H1 (cell line): ENCODE measurements at regions not wholly inside any gene's neighbourhood (a gene's known extent, or its start where the extent isn't known, plus 50 kb on each side); places are given as distances from the start of the nearest gene placed in this dataset.

Source experiments
- CTCF ChIA-PET: fragments of 300-600 bp; sonication (Branson Sonifier 250); formaldehyde crosslinking; loops from one replicate; lab custom pipeline; 2021; ENCODE audit not compliant: partially characterized antibody; lab: Charles Lee
- POLR2A ChIA-PET: fragments of 300-600 bp; sonication (Branson Sonifier 250); formaldehyde crosslinking; loops from one replicate; lab custom pipeline; 2021; ENCODE audit warnings: inconsistent platforms; ENCODE audit not compliant: partially characterized antibody; lab: Charles Lee
- DNase-seq, 2 experiments: peaks; one replicate each; pipeline versions ENCODE4 v3.0.0 to v3.0.0-alpha.2; 2010 to 2022; ENCODE audit warnings: low spot score in 2 of 2, low read depth in 1 of 2, mixed read lengths in 1 of 2
- FAIRE-seq: peaks from 2 replicates; lab custom pipeline; 2011; peaks lifted over from hg19 to GRCh38; lab: Jason Lieb, UNC
- H2AFZ ChIP-seq: 2 replicates; pipeline ENCODE4 v1.8.1; 2012; ENCODE audit warnings: low read length, inconsistent platforms
- H2AK5ac ChIP-seq: 2 replicates; pipeline ENCODE4 v1.6.1; 2013; ENCODE audit warnings: low read depth, low read length
- H2BK120ac ChIP-seq: replicated peaks from 2 replicates; pipeline ENCODE3; 2013; ENCODE audit warnings: low read depth, low read length, inconsistent platforms
- H2BK12ac ChIP-seq: 2 replicates; pipeline ENCODE4 v1.6.1; 2013; ENCODE audit warnings: low read depth, low read length
- H2BK15ac ChIP-seq: 2 replicates; pipeline ENCODE4 v1.6.1; 2013; ENCODE audit warnings: low read length
- H2BK20ac ChIP-seq: 2 replicates; pipeline ENCODE4 v1.6.1; 2013; ENCODE audit warnings: low read length
- H2BK5ac ChIP-seq: 2 replicates; pipeline ENCODE4 v1.6.1; 2013; ENCODE audit warnings: low read depth, low read length
- H3K14ac ChIP-seq: 2 replicates; pipeline ENCODE4 v1.6.1; 2013; ENCODE audit warnings: inconsistent platforms; ENCODE audit not compliant: insufficient read length
- H3K18ac ChIP-seq: 2 replicates; pipeline ENCODE4 v1.6.1; 2013; ENCODE audit warnings: low read length; ENCODE audit errors: extremely low read depth
- H3K23ac ChIP-seq: 2 replicates; pipeline ENCODE4 v1.6.1; 2013; ENCODE audit warnings: inconsistent platforms; ENCODE audit not compliant: insufficient read length
- H3K23me2 ChIP-seq: 2 replicates; pipeline ENCODE4 v1.6.1; 2013; ENCODE audit warnings: low read depth, low read length
- H3K27ac ChIP-seq: 2 replicates; pipeline ENCODE4 v1.6.1; 2011; ENCODE audit warnings: low read depth, low read length, inconsistent platforms
- H3K27me3 ChIP-seq, 4 experiments: replicated peaks in 1 of 4; 1 replicate in 1 of 4; 2 replicates in 3 of 4; pipeline versions ENCODE4 v1.6.1 to v1.8.1; 2011 to 2013; ENCODE audit warnings: low read length in 3 of 4, mild to moderate bottlenecking in 3 of 4, inconsistent platforms in 2 of 4, mixed read lengths in 2 of 4, moderate library complexity in 1 of 4; ENCODE audit not compliant: control insufficient read depth in 3 of 4, insufficient read depth in 3 of 4; ENCODE audit errors: extremely low read depth in 1 of 4
- H3K36me3 ChIP-seq, 4 experiments: 2 replicates each; pipeline versions ENCODE4 v1.6.1 to v1.8.1; 2011 to 2013; ENCODE audit warnings: mild to moderate bottlenecking in 4 of 4, low read length in 3 of 4, moderate library complexity in 2 of 4, control low read depth in 1 of 4, inconsistent platforms in 1 of 4; ENCODE audit not compliant: insufficient read depth in 4 of 4, control insufficient read depth in 2 of 4
- H3K4ac ChIP-seq: replicated peaks from 2 replicates; pipeline ENCODE3; 2013; ENCODE audit warnings: low read length, low read depth, mixed read lengths, inconsistent platforms; ENCODE audit not compliant: insufficient read length
- H3K4me1 ChIP-seq, 4 experiments: replicated peaks in 1 of 4; 1 replicate in 1 of 4; 2 replicates in 3 of 4; pipeline versions ENCODE4 v1.6.1 to v1.8.1; 2011 to 2013; ENCODE audit warnings: low read length in 3 of 4, inconsistent platforms in 2 of 4, mixed read lengths in 1 of 4; ENCODE audit not compliant: insufficient read depth in 4 of 4, control insufficient read depth in 3 of 4
- H3K4me2 ChIP-seq, 2 experiments: 2 replicates each; pipeline versions ENCODE4 v1.6.1 to v1.8.1; 2011 to 2013; ENCODE audit warnings: low read depth in 2 of 2, low read length in 2 of 2, control low read depth in 1 of 2, inconsistent platforms in 1 of 2, mild to moderate bottlenecking in 1 of 2; ENCODE audit not compliant: insufficient read depth in 1 of 2
- H3K4me3 ChIP-seq, 4 experiments: fragments of 200-600, 300-600 bp in 1 of 4; sonication (generic), shearing (Covaris generic), sonication (Bioruptor Twin) in 1 of 4; 2 replicates each; pipeline versions ENCODE4 v1.5.1 to v1.8.1; 2011 to 2016; ENCODE audit warnings: low read length in 4 of 4, low read depth in 3 of 4, control low read depth in 2 of 4, inconsistent platforms in 2 of 4, mild to moderate bottlenecking in 2 of 4, mixed read lengths in 1 of 4, moderate library complexity in 1 of 4; ENCODE audit not compliant: insufficient read depth in 2 of 4; ENCODE audit errors: extremely low read depth in 1 of 4
- H3K56ac ChIP-seq: replicated peaks from 2 replicates; pipeline ENCODE3; 2013; ENCODE audit warnings: low read depth, mild to moderate bottlenecking, mixed read lengths, low read length, inconsistent platforms; ENCODE audit not compliant: insufficient read length
- H3K79me1 ChIP-seq: 2 replicates; pipeline ENCODE4 v1.6.1; 2013; ENCODE audit warnings: low read depth, low read length, control low read depth
- H3K79me2 ChIP-seq, 2 experiments: 2 replicates each; pipeline versions ENCODE4 v1.6.1 to v1.8.1; 2012 to 2013; ENCODE audit warnings: low read length in 2 of 2, mild to moderate bottlenecking in 2 of 2, inconsistent platforms in 1 of 2; ENCODE audit not compliant: insufficient read depth in 2 of 2, control insufficient read depth in 1 of 2
- H3K9ac ChIP-seq, 4 experiments: replicated peaks in 1 of 4; 1 replicate in 1 of 4; 2 replicates in 3 of 4; pipeline versions ENCODE4 v1.6.1 to v1.8.1; 2011 to 2013; ENCODE audit warnings: low read depth in 3 of 4, low read length in 3 of 4, control low read depth in 2 of 4, mild to moderate bottlenecking in 2 of 4, moderate library complexity in 2 of 4, inconsistent platforms in 1 of 4; ENCODE audit errors: extremely low read depth in 1 of 4
- H3K9me3 ChIP-seq, 2 experiments: 2 replicates each; pipeline versions ENCODE4 v1.6.1 to v1.8.1; 2012 to 2013; ENCODE audit warnings: mild to moderate bottlenecking in 2 of 2, moderate library complexity in 2 of 2, control low read depth in 1 of 2, inconsistent platforms in 1 of 2, low read depth in 1 of 2, low read length in 1 of 2, mixed read lengths in 1 of 2; ENCODE audit not compliant: insufficient read depth in 2 of 2
- H4K20me1 ChIP-seq, 2 experiments: replicated peaks in 1 of 2; 2 replicates each; pipeline versions ENCODE3 to v1.8.1; 2011 to 2013; ENCODE audit warnings: inconsistent platforms in 2 of 2, low read length in 2 of 2, mild to moderate bottlenecking in 1 of 2; ENCODE audit not compliant: insufficient read depth in 2 of 2, control insufficient read depth in 1 of 2
- H4K5ac ChIP-seq: 2 replicates; pipeline ENCODE4 v1.6.1; 2013; ENCODE audit warnings: low read length, low read depth, mixed read lengths, inconsistent platforms; ENCODE audit not compliant: insufficient read length
- H4K8ac ChIP-seq: 2 replicates; pipeline ENCODE4 v1.8.0; 2013; ENCODE audit warnings: mild to moderate bottlenecking, moderate library complexity, low read length, inconsistent platforms; ENCODE audit not compliant: insufficient read depth; ENCODE audit errors: extremely low read depth
- H4K91ac ChIP-seq: replicated peaks from 2 replicates; pipeline ENCODE3; 2013; ENCODE audit warnings: low read length, mixed read lengths, inconsistent platforms; ENCODE audit not compliant: insufficient read length
- CBX8 ChIP-seq: fragments of 300-800, 300-1000 bp; sonication (generic); IDR thresholded peaks from 2 replicates; pipeline ENCODE4 v1.7.1; 2016; ENCODE audit warnings: low read depth, low read length, borderline replicate concordance
- CREB1 ChIP-seq: IDR thresholded peaks from 2 replicates; pipeline ENCODE4 v1.6.1; 2012; ENCODE audit warnings: inconsistent platforms
- EZH2 ChIP-seq: fragments of 200-600 bp; sonication (generic); IDR thresholded peaks from 2 replicates; pipeline ENCODE4 v1.7.1; 2012; ENCODE audit warnings: low read depth, mild to moderate bottlenecking, moderate library complexity, low read length, inconsistent platforms; ENCODE audit not compliant: severe bottlenecking
- KDM4A ChIP-seq: IDR thresholded peaks from one replicate; pipeline ENCODE4 v1.7.1; 2012; ENCODE audit warnings: low read depth, mild to moderate bottlenecking, moderate library complexity, low read length, inconsistent platforms; ENCODE audit not compliant: severe bottlenecking
- RXRA ChIP-seq: IDR thresholded peaks from 2 replicates; pipeline ENCODE4 v1.6.1; 2011; ENCODE audit warnings: low read depth, mild to moderate bottlenecking, low read length, moderate library complexity; ENCODE audit not compliant: insufficient read depth
- SIRT6 ChIP-seq: IDR thresholded peaks from one replicate; pipeline ENCODE4 v1.7.1; 2012; ENCODE audit warnings: low read length, inconsistent platforms
- TBP ChIP-seq: IDR thresholded peaks from 2 replicates; pipeline ENCODE4 v1.6.1; 2011; ENCODE audit warnings: low read depth, low read length, improper control_type of control experiment
- WGBS, 2 experiments: shearing (Covaris generic) in 1 of 2; methylation state at CpG; one replicate each; pipeline versions ENCODE4 v1.1.6 to v1.1.7; 2013 to 2015; ENCODE audit warnings: low lambda C conversion rate in 2 of 2, mixed read lengths in 2 of 2, inconsistent platforms in 1 of 2, low coverage in 1 of 2, missing lambda C conversion rate in 1 of 2; ENCODE audit not compliant: insufficient replicate concordance in 2 of 2, insufficient coverage in 1 of 2, insufficient read length in 1 of 2; ENCODE audit errors: extremely low coverage in 1 of 2, missing lambda C conversion rate in 1 of 2; 5-methylcytosine and 5-hydroxymethylcytosine counted together
- TF ChIP-seq, protein P1 (sequence below): IDR thresholded peaks from 2 replicates; pipeline ENCODE4 v1.6.1; 2012; ENCODE audit warnings: inconsistent platforms
- TF ChIP-seq, protein P2 (sequence below): IDR thresholded peaks from 2 replicates; pipeline ENCODE4 v1.6.1; 2012; ENCODE audit warnings: inconsistent platforms

DNA sequence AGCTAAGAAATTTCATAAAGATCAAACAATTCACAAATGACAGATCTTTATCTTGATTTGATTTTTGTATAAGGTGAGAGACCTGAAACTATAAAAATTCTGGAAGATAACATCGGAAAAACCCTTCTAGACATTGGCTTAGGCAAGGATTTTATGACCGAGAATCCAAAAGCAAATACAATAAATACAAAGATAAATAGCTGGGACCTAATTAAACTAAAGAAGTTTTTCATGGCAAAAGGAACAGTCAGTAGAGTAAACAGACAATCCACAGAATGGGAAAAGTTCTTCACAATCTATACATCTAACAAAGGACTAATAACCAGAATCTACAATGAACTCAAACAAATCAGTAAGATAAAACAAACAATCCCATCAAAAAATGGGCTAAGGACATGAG lies 116.9 kb upstream of the BCHE start:
- Histone ChIP-seq H3K14ac (no peak overlapping the region), H3K4me2 (no peak overlapping the region), H3K9me3 (no peaks in the 10 kb centered on the region), H3K36me3 (no peaks in the 10 kb centered on the region), H3K27me3 (no peaks in the 10 kb centered on the region), H4K20me1 (no peaks in the 10 kb centered on the region), H2BK12ac (no peak overlapping the region), H4K91ac (no peak overlapping the region), H3K79me1 (no peaks in the 10 kb centered on the region), H3K9ac (no peak overlapping the region), H3K4me3 (no peak overlapping the region), H3K4ac (no peak overlapping the region), H3K79me2 (no peaks in the 10 kb centered on the region), H3K23me2 (no peaks in the 10 kb centered on the region), H4K8ac (no peak overlapping the region), H2BK20ac (no peak overlapping the region), H2AFZ (no peak overlapping the region), H4K5ac (no peak overlapping the region), H3K23ac (no peak overlapping the region), H2AK5ac (no peak overlapping the region), H2BK5ac (no peak overlapping the region), H3K27ac (no peak overlapping the region), H3K18ac (no peak overlapping the region), H3K4me1 (no peaks in the 10 kb centered on the region), H3K56ac (no peak overlapping the region), H2BK15ac (no peak overlapping the region), H2BK120ac (no peak overlapping the region)
- CTCF ChIA-PET, result no interaction called here
- TF ChIP-seq, protein P1, sequence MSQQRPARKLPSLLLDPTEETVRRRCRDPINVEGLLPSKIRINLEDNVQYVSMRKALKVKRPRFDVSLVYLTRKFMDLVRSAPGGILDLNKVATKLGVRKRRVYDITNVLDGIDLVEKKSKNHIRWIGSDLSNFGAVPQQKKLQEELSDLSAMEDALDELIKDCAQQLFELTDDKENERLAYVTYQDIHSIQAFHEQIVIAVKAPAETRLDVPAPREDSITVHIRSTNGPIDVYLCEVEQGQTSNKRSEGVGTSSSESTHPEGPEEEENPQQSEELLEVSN, result no peak
- TF ChIP-seq SIRT6 (no peak), EZH2 (no peak), CBX8 (no peak), KDM4A (no peak), RXRA (no peak), CREB1 (no peak), TBP (no peak)
- TF ChIP-seq, protein P2, sequence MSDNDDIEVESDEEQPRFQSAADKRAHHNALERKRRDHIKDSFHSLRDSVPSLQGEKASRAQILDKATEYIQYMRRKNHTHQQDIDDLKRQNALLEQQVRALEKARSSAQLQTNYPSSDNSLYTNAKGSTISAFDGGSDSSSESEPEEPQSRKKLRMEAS, result no peak
- POLR2A ChIA-PET, result no interaction called here
- FAIRE-seq, result no peak
- DNase-seq, result no peak
- 91% methylated on average over 2 of the region's 2 CpGs; no CpG with 5 or more reads in 1 of the 2 experiments for WGBS, 2 experiments
